HG03045 (cell line): ENCODE measurements at regions not wholly inside any gene's neighbourhood (a gene's known extent, or its start where the extent isn't known, plus 50 kb on each side); places are given as distances from the start of the nearest gene placed in this dataset.
"Not testable (repeated sequence)": the region's sequence is repeated elsewhere in the genome, so short reads cannot be mapped to it uniquely, and the experiment has no call there.

ENCODE experiments used
- ATAC-seq: cut with Tn5 transposase; IDR thresholded peaks from one replicate; pipeline ENCODE4 v1.9.1; 2021; ENCODE audit warnings: mild to moderate bottlenecking, moderate library complexity; ENCODE audit not compliant: unreplicated experiment

GRCh38 chr16:76713191-76713590 lies 436.0 kb downstream of the CNTNAP4 start:
- no peak for ATAC-seq

DNA sequence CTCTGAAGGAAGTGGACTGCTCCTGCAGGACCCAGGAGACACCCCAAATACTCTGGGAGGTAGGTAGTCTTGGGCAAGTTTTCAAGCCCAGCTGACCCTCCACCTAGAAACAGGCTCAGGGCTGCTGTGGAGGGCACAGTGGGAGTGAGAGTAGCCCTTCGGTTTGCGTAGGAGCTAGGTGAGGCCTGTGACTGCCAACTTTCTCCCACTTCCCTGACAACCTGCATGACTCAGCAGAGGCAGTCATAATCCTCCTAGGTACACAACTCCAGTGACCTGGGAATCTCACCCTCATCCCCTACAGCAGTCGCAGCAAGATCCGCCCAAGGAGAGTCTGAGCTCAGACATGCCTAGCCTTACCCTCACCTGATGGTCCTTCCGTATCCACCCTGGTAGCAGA lies 439.1 kb downstream of the CNTNAP4 start:
- ATAC-seq: not testable (repeated sequence)

- ATAC-seq: no peak
These were observed 447.0 kb downstream of the CNTNAP4 start for GRCh38 chr16:76724181-76724580.

- no peak for ATAC-seq
These were observed 452.3 kb downstream of the CNTNAP4 start for GRCh38 chr16:76729525-76729924.

DNA sequence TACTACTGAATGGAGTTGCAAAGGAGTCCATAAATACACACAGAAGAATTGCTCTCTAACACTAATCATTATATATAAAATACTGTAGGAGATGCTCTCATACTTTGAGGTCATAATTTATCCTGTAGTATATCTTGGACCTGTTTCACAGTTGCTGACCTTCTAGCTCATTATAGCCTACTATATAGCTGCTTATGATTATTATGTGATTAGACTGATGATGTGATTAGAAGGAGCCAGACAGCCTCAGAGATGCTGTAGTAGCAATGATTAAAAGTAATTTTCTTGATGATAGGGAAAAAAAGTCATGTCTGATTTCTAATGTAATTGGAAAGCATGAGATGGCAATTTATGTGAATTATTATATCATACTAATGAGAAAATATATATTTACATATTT lies 455.7 kb downstream of the CNTNAP4 start:
- no peak for ATAC-seq

DNA sequence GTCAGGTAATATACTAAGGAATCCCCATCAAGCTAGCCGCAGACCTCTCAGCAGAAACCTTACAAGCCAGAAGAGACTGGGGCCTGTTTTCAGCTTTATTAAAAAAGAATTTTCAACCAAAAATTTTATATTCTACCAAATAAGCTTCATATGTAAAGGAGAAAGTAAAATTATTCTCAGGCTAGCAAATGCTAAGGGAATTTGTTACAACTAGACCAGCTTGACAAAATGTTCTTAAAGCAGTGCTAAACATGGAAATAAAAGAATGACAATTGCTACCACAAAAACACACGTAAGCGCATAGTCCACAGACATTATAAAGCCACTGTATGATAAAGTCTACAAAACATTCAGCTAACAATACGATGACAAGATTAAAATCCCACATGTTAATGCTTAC lies 449.4 kb upstream of the MON1B start:
- no peak for ATAC-seq

GRCh38 chr16:76748461-76749348 lies 442.3 kb upstream of the MON1B start:
- ATAC-seq: no peak

- no peak for ATAC-seq
These were observed 441.1 kb upstream of the MON1B start for GRCh38 chr16:76749780-76750375.

DNA sequence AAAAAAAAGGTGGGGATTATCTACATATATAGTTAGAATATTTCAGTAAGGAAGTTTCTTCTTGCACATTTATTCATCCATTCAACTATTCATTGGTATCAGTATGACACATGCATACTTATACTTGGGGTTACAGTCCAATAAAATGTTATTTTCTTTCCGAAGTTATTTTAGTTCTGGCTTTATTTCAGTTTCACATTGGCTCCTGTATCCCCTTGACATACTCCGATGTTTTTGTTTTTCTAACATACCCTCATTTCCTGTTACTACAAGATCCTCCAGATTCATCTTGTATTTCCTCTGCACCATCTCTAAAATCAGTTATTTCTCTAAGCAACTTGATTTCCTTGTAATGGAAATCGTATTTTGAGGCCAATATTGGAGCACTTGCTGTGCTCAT lies 435.5 kb upstream of the MON1B start:
- ATAC-seq: no peak

GRCh38 chr16:76756423-76756822 lies 434.6 kb upstream of the MON1B start:
- ATAC-seq: no peak

DNA sequence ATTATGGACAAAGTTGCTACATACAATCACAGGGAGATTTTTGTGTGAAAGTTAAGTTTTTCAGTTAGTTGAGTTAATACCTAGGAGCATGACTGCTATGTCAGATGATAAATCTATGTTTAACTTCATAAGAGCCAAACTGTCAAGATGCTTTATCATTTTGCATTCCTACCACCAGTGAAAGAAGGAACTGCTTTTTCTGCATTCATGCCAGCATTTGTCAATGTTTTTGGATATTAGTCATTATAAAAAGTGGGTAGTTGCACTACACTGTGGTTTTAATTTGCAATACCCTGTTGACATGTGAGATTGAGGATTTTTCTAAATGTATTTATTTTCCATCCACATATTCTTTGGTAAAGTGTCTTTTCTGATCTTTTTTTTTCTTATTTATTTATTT lies 434.0 kb upstream of the MON1B start:
- ATAC-seq: no peak

GRCh38 chr16:76766538-76766937 lies 424.5 kb upstream of the MON1B start:
- ATAC-seq: no peak

DNA sequence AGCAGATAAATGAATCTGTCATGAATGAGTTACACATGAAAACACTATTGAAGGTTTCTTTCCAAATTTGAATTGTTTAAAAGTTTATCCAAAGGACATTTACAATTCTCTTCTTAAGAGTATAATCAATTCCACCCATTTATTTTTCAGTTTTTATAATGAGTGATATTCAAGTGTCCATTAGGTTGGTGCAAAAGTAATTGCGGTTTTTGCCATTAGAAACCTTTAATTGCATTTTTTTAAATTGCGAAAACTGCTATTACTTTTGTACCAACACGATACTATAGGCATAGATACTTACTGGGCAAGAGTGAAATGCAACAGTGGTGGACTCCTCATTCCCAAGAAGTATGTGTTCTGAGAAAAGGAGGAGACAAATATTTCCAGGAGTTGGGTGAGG lies 422.7 kb upstream of the MON1B start:
- ATAC-seq: no peak

DNA sequence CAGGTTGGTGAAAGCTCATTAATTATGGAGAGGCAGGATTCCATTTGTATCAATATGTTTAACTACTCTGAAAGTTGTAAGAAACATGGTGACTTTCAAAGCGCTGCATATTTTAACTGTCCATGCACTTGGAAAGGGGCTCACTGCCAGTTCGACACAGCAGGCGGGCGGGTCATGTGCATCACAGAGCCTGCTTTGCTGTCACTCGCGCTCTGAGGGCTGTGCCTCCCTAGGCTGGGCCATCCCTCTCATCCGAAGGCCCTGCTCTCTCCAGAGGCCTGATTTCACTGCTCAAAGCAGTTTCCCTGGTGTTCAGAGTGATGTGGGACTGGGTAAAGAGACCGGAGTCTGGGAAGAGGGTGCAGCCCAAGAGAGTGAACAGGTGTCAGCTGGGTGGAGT lies 422.0 kb upstream of the MON1B start:
- no peak for ATAC-seq

- no peak for ATAC-seq
These were observed 419.8 kb upstream of the MON1B start for GRCh38 chr16:76771216-76771615.

- ATAC-seq: no peak
These were observed 413.1 kb upstream of the MON1B start for GRCh38 chr16:76777721-76778465.

GRCh38 chr16:76780556-76780955 lies 410.4 kb upstream of the MON1B start:
- no peak for ATAC-seq

DNA sequence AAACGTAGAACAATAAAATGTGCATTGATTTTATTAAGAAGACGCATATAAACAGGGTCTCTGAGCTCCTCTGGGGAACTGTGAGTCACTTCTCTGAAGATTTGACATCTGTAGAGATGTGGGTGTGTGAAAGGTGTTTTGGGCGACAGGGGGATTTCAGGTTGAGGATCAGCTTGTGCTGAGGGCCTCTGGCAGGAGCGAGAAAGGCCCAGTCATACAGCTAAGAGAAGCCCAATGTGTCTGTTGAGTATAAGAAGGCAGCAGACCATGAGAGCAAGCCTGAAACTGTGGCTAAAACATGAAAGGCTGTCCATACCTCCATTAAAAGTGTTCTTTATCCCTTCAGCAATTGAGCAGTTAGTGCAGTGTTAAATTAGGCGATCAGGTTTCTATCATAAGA lies 406.5 kb upstream of the MON1B start:
- peak; percentile 68 for ATAC-seq

- no peak for ATAC-seq
These were observed 403.6 kb upstream of the MON1B start for GRCh38 chr16:76787394-76787793.

DNA sequence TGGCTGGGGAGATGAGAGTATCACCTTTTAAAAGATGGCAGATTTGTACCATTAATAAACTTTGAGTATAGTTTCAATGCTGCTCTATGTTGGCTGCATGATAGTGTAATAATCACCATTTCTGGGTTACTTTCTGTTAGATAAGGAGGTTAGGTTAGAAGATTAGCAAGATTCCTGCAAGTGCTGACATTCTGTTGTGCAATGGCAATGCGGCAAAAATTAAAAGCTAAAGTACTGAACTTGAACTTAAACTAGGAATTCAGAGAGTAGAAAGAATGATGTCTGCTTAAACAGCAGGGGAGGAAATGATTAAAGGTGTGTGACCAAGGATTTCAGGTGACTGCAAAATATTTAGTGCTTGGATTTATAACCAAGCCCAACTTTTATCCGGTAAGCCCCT lies 399.8 kb upstream of the MON1B start:
- no peak for ATAC-seq

- ATAC-seq: no peak
These were observed 394.6 kb upstream of the MON1B start for GRCh38 chr16:76796416-76796815.

- ATAC-seq: no peak
These were observed 394.0 kb upstream of the MON1B start for GRCh38 chr16:76796978-76797377.
